Pancreas (tissue), 10 donors: ENCODE measurements at regions not wholly inside any gene's neighbourhood (a gene's known extent, or its start where the extent isn't known, plus 50 kb on each side); places are given as distances from the start of the nearest gene placed in this dataset.

ENCODE experiments used
- ATAC-seq, 4 donors: fragments of 200-7000 bp; cut with Tn5 transposase; one replicate each; pipeline versions ENCODE4 v1.8.0 to v1.9.1; 2020; ENCODE audit warnings: mild to moderate bottlenecking in 4 of 4, moderate library complexity in 4 of 4
- DNase-seq, 6 donors: peaks; one replicate each; pipeline ENCODE4 v3.0.0-alpha.2; 2020
- FAIRE-seq: peaks from 2 replicates; lab custom pipeline; 2012; peaks lifted over from hg19 to GRCh38; lab: Jason Lieb, UNC
- H3K27ac ChIP-seq, 4 donors: fragments of 200-600 bp; sonication (generic); 1 replicate in 3 of 4; 2 replicates in 1 of 4; pipeline versions ENCODE4 v1.5.0 to v1.8.0; 2020
- H3K27me3 ChIP-seq, 4 donors: fragments of 200-600 bp; one replicate each; pipeline ENCODE4 v1.8.0; 2021
- H3K36me3 ChIP-seq, 3 donors: fragments of 200-600 bp; sonication (generic) in 1 of 3; one replicate each; pipeline versions ENCODE4 v1.5.0 to v1.8.0; 2020 to 2021
- H3K4me1 ChIP-seq, 3 donors: fragments of 200-600 bp; one replicate each; pipeline ENCODE4 v1.8.0; 2021
- H3K4me3 ChIP-seq, 4 donors: fragments of 200-600 bp; sonication (generic) in 2 of 4; one replicate each; pipeline versions ENCODE4 v1.5.0 to v1.8.0; 2020 to 2021
- H3K9me3 ChIP-seq, 4 donors: fragments of 200-600 bp; one replicate each; pipeline ENCODE4 v1.8.0; 2021
- CTCF ChIP-seq, 4 donors: fragments of 200-600 bp; sonication (generic) in 3 of 4; IDR thresholded peaks; one replicate each; pipeline versions ENCODE4 v1.5.0 to v1.8.0; 2021; ENCODE audit warnings: antibody characterized with exemption in 4 of 4
- WGBS, 2 donors: extraction: QIAGEN DNeasy Blood & Tissue Kit; methylation state at CpG; one replicate each; pipeline ENCODE4 v1.1.7; 2013; 5-methylcytosine and 5-hydroxymethylcytosine counted together
- intact Hi-C, 3 donors: fragments of 100-400 bp; cut with DNase I; formaldehyde crosslinking; loops; one replicate each; pipeline versions ENCODE4 v1.11.1 to v1.14.2; 2022
- donor health status: healthy with polysubstance abuse.
- donor health status: DM: no; HTN: no; CAD: no; lungs with moderate emphysema.
- donor health status: DM: no; HTN: no; CAD: no.
- donor health status: control.
- donor health status: control.
- donor health status: Bipolar disorder and iron deficiency.
- donor health status: DM: yes; HTN: yes; CAD: no.
- donor health status: DM: no; HTN: no; CAD: no.
- donor health status: DM: no; HTN: no; CAD: no.
- donor health status: DM: yes; HTN: yes; CAD: no.

GRCh38 chr11:69911310-69912160 lies 92.3 kb upstream of the FGF3 start:
- Histone ChIP-seq H3K27me3 (no peaks in the 10 kb centered on the region), H3K4me3 (no peak overlapping the region), H3K27ac (no peak overlapping the region), H3K9me3 (no peaks in the 10 kb centered on the region), H3K36me3 (no peaks in the 10 kb centered on the region), H3K4me1 (no peaks in the 10 kb centered on the region)
- peak in 1 of 4 donors; percentile 5 for ATAC-seq
- TF ChIP-seq CTCF (IDR thresholded peaks at IDR 0.05): no peak
- WGBS, 2 donors: 45 to 53% methylated on average over 28 of the region's 28 CpGs
- FAIRE-seq: no peak
- DNase-seq: peak in 2 of 6 donors; percentile 60 to 78
- intact Hi-C loops: no loop called here

- ATAC-seq (no peak), FAIRE-seq (no peak), DNase-seq (peak in 2 of 6 donors; percentile 57 to 80)
- intact Hi-C loops: no loop called here
- Histone ChIP-seq H3K4me1 (no peaks in the 10 kb centered on the region), H3K4me3 (no peak overlapping the region), H3K27ac (no peak overlapping the region), H3K27me3 (no peaks in the 10 kb centered on the region), H3K9me3 (no peaks in the 10 kb centered on the region), H3K36me3 (no peaks in the 10 kb centered on the region)
- WGBS, 2 donors: 67 to 76% methylated on average over 22 of the region's 22 CpGs
- no peak for TF ChIP-seq CTCF (IDR thresholded peaks at IDR 0.05)
Measured at GRCh38 chr11:69912161-69912910, 93.1 kb upstream of the FGF3 start.

GRCh38 chr11:69912911-69913451 lies 93.8 kb upstream of the FGF3 start:
- 43 to 53% methylated on average over 16 of the region's 16 CpGs for WGBS, 2 donors

GRCh38 chr11:69913591-69914285 lies 94.5 kb upstream of the FGF3 start:
- intact Hi-C loops: no loop called here
- H3K27me3 ChIP-seq: no peaks in the 10 kb centered on the region

More at GRCh38 chr11:69912911-69913451, 93.8 kb upstream of the FGF3 start:
- DNase-seq (peak in 2 of 6 donors; percentile 48 to 64), ATAC-seq (no peak), FAIRE-seq (no peak)
- Histone ChIP-seq H3K4me3 (no peak overlapping the region), H3K4me1 (no peaks in the 10 kb centered on the region), H3K27ac (no peak overlapping the region), H3K36me3 (no peaks in the 10 kb centered on the region), H3K27me3 (no peaks in the 10 kb centered on the region), H3K9me3 (no peaks in the 10 kb centered on the region)
- no peak for TF ChIP-seq CTCF (IDR thresholded peaks at IDR 0.05)
- intact Hi-C loops: no loop called here

More at GRCh38 chr11:69913591-69914285, 94.5 kb upstream of the FGF3 start:
- peak overlapping the region in 2 of 4 donors; percentile 83 to 86 for H3K27ac ChIP-seq
- TF ChIP-seq CTCF (IDR thresholded peaks at IDR 0.05): no peak
- H3K36me3 ChIP-seq: no peaks in the 10 kb centered on the region
- FAIRE-seq (no peak), ATAC-seq (no peak), DNase-seq (peak in 2 of 6 donors; percentile 50 to 61)
- no peaks in the 10 kb centered on the region for H3K4me1 ChIP-seq
- WGBS, 2 donors: 68 to 86% methylated on average over 11 to 12 of the region's 12 CpGs
- H3K4me3 ChIP-seq: no peak overlapping the region
- H3K9me3 ChIP-seq: no peaks in the 10 kb centered on the region
